Ovary (tissue), 7 donors: ENCODE measurements at regions not wholly inside any gene's neighbourhood (a gene's known extent, or its start where the extent isn't known, plus 50 kb on each side); places are given as distances from the start of the nearest gene placed in this dataset.

Source experiments
- DNase-seq, 5 donors: peaks; one replicate each; pipeline ENCODE4 v3.0.0-alpha.2; 2019 to 2020
- H3K27ac ChIP-seq, 2 donors: fragments of 200-600 bp; one replicate each; pipeline versions ENCODE4 v1.5.1 to v1.8.0; 2019 to 2022
- H3K27me3 ChIP-seq: fragments of 200-600 bp; one replicate; pipeline ENCODE4 v1.8.0; 2022
- H3K36me3 ChIP-seq: fragments of 200-600 bp; sonication (generic); one replicate; pipeline ENCODE4 v1.5.1; 2019
- H3K4me1 ChIP-seq: one replicate; pipeline ENCODE4 v1.8.1; 2013; ENCODE audit warnings: mild to moderate bottlenecking, moderate library complexity; ENCODE audit not compliant: insufficient read depth
- H3K4me3 ChIP-seq: fragments of 200-600 bp; sonication (generic); one replicate; pipeline ENCODE4 v1.5.1; 2017
- H3K9me3 ChIP-seq, 2 donors: fragments of 200-600 bp in 1 of 2; sonication (generic) in 1 of 2; one replicate each; pipeline versions ENCODE4 v1.5.1 to v1.8.1; 2013 to 2019; ENCODE audit warnings: mild to moderate bottlenecking in 1 of 2, moderate library complexity in 1 of 2
- EP300 ChIP-seq: sonication (generic); formaldehyde crosslinking; IDR thresholded peaks from one replicate; pipeline ENCODE4 v1.6.1; 2017; ENCODE audit warnings: antibody characterized with exemption
- POLR2A ChIP-seq: fragments of 450-650 bp; IDR thresholded peaks from one replicate; pipeline ENCODE4 v1.6.1; 2017; ENCODE audit warnings: antibody characterized with exemption, mild to moderate bottlenecking, moderate library complexity
- WGBS, 3 donors: extraction: QIAGEN DNeasy Blood & Tissue Kit in 1 of 3; methylation state at CpG; one replicate each; pipeline versions ENCODE4 v1.1.5 to v1.1.7; 2013 to 2017; 5-methylcytosine and 5-hydroxymethylcytosine counted together
- intact Hi-C, 4 donors: fragments of 100-400 bp; cut with DNase I; formaldehyde crosslinking; loops; one replicate each; pipeline versions ENCODE4 v1.11.0 to v1.15.1; 2022 to 2023
- TF ChIP-seq, protein P1 (sequence below), 3 donors: fragments of 450-650 bp in 2 of 3; fragments of 200-600 bp in 1 of 3; IDR thresholded peaks; one replicate each; pipeline versions ENCODE4 v1.5.1 to v1.8.0; 2016 to 2022; ENCODE audit warnings: antibody characterized with exemption in 3 of 3, mild to moderate bottlenecking in 1 of 3
- donor health status: DM: no; HTN: no; CAD: no; lungs with moderate emphysema.
- donor health status: DM: no; HTN: no; CAD: no.
- donor health status: Bipolar disorder and iron deficiency.
- donor health status: DM: no; HTN: no; CAD: no.
- donor health status: DM: yes; HTN: yes; CAD: no.

DNA sequence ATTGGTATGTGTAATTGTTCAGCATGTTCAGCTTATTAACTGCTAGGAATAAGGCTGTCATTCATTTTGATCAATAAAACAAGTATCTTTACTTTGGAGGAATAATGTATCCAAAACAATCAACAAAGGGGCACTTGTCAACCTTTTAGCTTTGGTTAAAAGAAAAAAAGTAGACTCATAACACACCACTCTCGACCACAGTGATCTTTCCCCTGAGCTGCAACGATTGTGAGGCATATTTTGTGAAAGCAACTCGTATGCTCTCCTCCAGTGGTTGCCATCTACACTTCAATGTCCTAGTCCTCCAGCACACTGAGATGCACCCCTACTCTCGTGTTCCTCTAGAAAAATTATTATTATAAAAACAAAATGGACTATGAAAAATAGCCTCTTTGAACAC is 60.1 kb upstream of the PDE7B start:
- H3K4me1 ChIP-seq, result peaks cover 2% of the 10 kb centered on the region
- H3K27me3 ChIP-seq, result no peaks in the 10 kb centered on the region
- WGBS, 3 donors, result 88 to 90% (median 88%) methylated on average over 4 of the region's 4 CpGs
- no peak overlapping the region for H3K27ac ChIP-seq
- H3K4me3 ChIP-seq, result no peak overlapping the region
- TF ChIP-seq, protein P1, sequence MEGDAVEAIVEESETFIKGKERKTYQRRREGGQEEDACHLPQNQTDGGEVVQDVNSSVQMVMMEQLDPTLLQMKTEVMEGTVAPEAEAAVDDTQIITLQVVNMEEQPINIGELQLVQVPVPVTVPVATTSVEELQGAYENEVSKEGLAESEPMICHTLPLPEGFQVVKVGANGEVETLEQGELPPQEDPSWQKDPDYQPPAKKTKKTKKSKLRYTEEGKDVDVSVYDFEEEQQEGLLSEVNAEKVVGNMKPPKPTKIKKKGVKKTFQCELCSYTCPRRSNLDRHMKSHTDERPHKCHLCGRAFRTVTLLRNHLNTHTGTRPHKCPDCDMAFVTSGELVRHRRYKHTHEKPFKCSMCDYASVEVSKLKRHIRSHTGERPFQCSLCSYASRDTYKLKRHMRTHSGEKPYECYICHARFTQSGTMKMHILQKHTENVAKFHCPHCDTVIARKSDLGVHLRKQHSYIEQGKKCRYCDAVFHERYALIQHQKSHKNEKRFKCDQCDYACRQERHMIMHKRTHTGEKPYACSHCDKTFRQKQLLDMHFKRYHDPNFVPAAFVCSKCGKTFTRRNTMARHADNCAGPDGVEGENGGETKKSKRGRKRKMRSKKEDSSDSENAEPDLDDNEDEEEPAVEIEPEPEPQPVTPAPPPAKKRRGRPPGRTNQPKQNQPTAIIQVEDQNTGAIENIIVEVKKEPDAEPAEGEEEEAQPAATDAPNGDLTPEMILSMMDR (IDR thresholded peaks at IDR 0.05), result no peak
- TF ChIP-seq POLR2A (no peak), EP300 (no peak)
- DNase-seq, result no peak
- H3K9me3 ChIP-seq, result no peaks in the 10 kb centered on the region
- intact Hi-C loops, result no loop called here
- no peaks in the 10 kb centered on the region for H3K36me3 ChIP-seq

DNA sequence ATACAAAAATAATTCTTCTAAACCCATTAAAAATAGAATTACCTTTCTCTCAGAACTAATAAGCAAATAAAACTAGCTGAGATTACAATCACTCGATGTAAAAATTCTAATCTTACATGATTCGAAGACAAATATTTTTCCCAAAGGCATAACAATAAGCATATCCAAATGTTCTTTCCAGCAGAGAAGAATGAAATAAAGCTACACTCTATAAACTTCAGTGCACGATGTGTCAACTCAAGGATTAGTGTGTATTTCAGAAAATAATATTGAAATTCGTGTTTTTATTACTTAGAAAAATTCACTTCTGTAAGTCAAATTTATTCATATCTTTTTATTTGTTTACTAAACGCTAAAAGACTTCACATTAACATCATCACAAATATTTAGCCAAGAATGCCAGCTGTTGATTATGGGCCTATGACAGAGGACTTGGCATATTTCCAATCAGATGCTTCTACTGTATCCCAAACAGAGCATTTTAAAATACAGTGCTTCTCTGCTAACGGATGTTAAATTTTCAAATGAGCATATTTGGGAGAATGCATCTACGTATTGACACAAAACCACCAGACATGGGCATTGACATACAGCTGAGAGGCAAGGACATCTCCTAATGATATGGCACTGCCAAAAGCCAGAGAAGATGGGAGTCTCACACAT is 54.7 kb upstream of the PDE7B start:
- intact Hi-C loops, result no loop called here

DNA sequence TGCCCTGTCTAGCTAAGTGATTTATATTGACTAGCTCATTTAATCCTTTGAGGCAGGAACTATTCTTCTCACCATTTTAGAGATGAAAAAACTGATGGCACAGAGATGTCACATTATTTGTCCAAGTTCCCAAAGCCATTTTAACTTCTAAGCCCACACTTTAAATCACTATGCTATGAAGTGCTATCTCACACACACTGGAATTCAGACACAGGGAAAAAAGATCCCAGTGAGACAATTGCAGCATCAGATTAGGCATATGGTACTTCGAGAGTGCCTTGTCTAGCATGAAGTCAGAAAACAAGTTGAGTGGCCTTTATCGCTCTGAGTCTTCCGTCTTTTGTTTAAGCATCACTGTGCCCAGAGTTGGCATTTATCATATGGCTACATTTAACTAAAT is 54.1 kb upstream of the PDE7B start:
- WGBS, 3 donors, result 77 to 97% (median 93%) methylated on average over 3 of the region's 3 CpGs
- no peaks in the 10 kb centered on the region for H3K9me3 ChIP-seq
- H3K27ac ChIP-seq, result no peak overlapping the region
- H3K4me1 ChIP-seq, result peaks cover 2% of the 10 kb centered on the region
- no peak overlapping the region for H3K4me3 ChIP-seq
- intact Hi-C loops, result no loop called here
- H3K36me3 ChIP-seq, result no peaks in the 10 kb centered on the region
- DNase-seq, result no peak
- TF ChIP-seq, protein P1 (IDR thresholded peaks at IDR 0.05), result no peak
- TF ChIP-seq EP300 (no peak), POLR2A (no peak)
- H3K27me3 ChIP-seq, result no peaks in the 10 kb centered on the region

More for the DNA sequence above, 54.7 kb upstream of the PDE7B start:
- TF ChIP-seq EP300, result no peak
- no peak for TF ChIP-seq POLR2A
- TF ChIP-seq, protein P1 (IDR thresholded peaks at IDR 0.05), result no peak
- Histone ChIP-seq H3K36me3 (no peaks in the 10 kb centered on the region), H3K4me3 (no peak overlapping the region), H3K4me1 (peaks cover 2% of the 10 kb centered on the region), H3K27me3 (no peaks in the 10 kb centered on the region), H3K27ac (no peak overlapping the region), H3K9me3 (no peaks in the 10 kb centered on the region)
- 59 to 72% (median 60%) methylated on average over 7 of the region's 7 CpGs for WGBS, 3 donors
- DNase-seq, result no peak

DNA sequence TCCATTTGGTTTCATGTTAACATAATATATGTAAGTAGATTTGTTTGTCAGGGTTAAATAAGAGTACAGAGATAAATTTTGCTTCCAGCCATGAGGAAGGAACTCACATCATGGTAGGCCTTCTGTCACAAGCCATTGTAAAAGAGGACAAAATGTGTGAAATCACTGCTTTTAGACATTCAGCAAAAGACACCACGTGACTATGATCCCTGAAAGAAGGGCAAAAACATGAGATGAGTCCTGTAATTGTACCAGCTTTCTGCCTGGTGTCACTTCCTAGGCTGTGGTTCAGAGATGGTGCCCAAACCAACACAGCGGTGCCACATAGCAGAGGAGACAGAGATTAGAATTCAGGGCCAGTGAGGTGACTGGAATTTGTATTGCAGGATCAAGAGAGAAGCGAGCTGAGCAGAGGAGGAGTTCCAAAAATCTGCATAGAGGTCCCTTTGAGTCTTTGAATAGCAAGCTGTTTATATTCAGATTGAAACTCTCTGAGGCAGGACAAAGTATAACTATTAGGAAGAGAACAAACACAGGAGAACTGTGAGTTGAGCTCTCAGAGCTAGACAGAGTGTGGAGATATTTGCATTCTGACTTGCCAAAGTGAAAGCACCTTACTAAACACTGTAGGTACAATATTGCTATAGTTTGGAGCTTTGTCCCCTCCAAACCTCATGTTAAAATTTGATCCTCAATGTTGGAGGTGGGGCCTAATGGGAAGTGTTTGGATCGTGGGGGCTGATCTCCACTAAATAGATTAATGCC is 52.6 kb upstream of the PDE7B start:
- H3K27me3 ChIP-seq, result no peaks in the 10 kb centered on the region
- no peaks in the 10 kb centered on the region for H3K9me3 ChIP-seq
- DNase-seq, result no peak
- TF ChIP-seq, protein P1 (IDR thresholded peaks at IDR 0.05), result no peak
- TF ChIP-seq POLR2A, result no peak
- TF ChIP-seq EP300, result no peak
- H3K36me3 ChIP-seq, result no peaks in the 10 kb centered on the region
- H3K27ac ChIP-seq, result no peak overlapping the region
- peaks cover 2% of the 10 kb centered on the region for H3K4me1 ChIP-seq
- intact Hi-C loops, result no loop called here
- no peak overlapping the region for H3K4me3 ChIP-seq
- WGBS, 3 donors, result 90 to 91% (median 91%) methylated on average over 4 of the region's 4 CpGs
